ENCODE measurements at regions not wholly inside any gene's neighbourhood (a gene's known extent, or its start where the extent isn't known, plus 50 kb on each side); places are given as distances from the start of the nearest gene placed in this dataset.

DNA sequence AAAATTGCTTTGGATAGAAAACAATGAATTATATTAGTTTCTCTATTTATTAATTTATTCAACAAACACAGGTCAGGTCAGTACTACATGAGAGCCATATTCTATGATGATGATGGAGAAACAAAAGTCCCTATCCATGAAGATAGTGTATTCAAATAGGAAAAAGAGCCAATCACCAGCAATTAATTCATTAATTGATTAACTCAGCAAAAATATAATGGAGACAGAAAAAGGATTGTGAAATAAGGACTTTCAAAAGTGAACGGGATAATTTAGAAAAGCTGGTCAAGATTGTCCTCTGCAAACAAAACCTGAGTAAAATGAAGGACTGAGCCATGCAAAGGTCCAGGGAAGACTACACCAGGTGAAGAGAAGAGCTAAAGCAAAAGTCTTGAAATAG is 1517.7 kb upstream of the CDH8 start:
- Histone ChIP-seq H3K36me3 (ENCODE audit: control insufficient read depth in 2 of 2, insufficient read depth in 2 of 2, low read length in 1 of 2) (no peaks in the 10 kb centered on the region), H4K20me1 (ENCODE audit: control insufficient read depth, insufficient read depth) (no peaks in the 10 kb centered on the region), H3K4me1 (ENCODE audit: control insufficient read depth, insufficient read depth, low read length) (no peaks in the 10 kb centered on the region), H2AFZ (ENCODE audit: control insufficient read depth, low read depth, low read length) (no peak overlapping the region), H3K9me3 (replicated peaks; ENCODE audit: control insufficient read depth, insufficient read depth, low read length) (no peaks in the 10 kb centered on the region), H3K4me2 (ENCODE audit: control insufficient read depth, insufficient read depth) (no peak overlapping the region), H3K27ac (ENCODE audit: control insufficient read depth, insufficient read depth) (no peak overlapping the region), H3K27me3 (replicated peaks in 1 of 2; ENCODE audit: control insufficient read depth in 2 of 2, insufficient read depth in 2 of 2, low read length in 1 of 2) (no peaks in the 10 kb centered on the region), H3K79me2 (ENCODE audit: control insufficient read depth, insufficient read depth, low read length) (no peaks in the 10 kb centered on the region), H3K9ac (ENCODE audit: control insufficient read depth, insufficient read depth, low read length) (no peak overlapping the region), H3K4me3 (no peak overlapping the region)
- FAIRE-seq (no peak), DNase-seq (ENCODE audit: low read depth, low spot score) (no peak), ATAC-seq (no peak)
- TF ChIP-seq TCF7 (IDR thresholded peaks at IDR 0.05; ENCODE audit: borderline replicate concordance) (no peak), WRNIP1 (IDR thresholded peaks at IDR 0.05; ENCODE audit: borderline replicate concordance, low read depth, low read length) (no peak), FOXM1 (IDR thresholded peaks at IDR 0.05; ENCODE audit: low read depth, low read length) (no peak), SMARCA5 (IDR thresholded peaks at IDR 0.05) (no peak), CBX5 (IDR thresholded peaks at IDR 0.05; ENCODE audit: low read depth) (no peak), ETV6 (conservative IDR thresholded peaks at IDR 0.05 in 1 of 2, IDR thresholded peaks at IDR 0.05 in 1 of 2; ENCODE audit: borderline replicate concordance in 1 of 2, low read depth in 1 of 2) (no peak), CREB1 (IDR thresholded peaks at IDR 0.05; ENCODE audit: low read depth) (no peak), ZNF217 (IDR thresholded peaks at IDR 0.05) (no peak), ZSCAN29 (IDR thresholded peaks at IDR 0.05) (no peak), ZNF274 (IDR thresholded peaks at IDR 0.05; ENCODE audit: insufficient read depth, insufficient read length) (no peak), ZNF24 (IDR thresholded peaks at IDR 0.05) (no peak), MEF2B (IDR thresholded peaks at IDR 0.05; ENCODE audit: partially characterized antibody, poor library complexity, severe bottlenecking) (no peak), TBL1XR1 (IDR thresholded peaks at IDR 0.05; ENCODE audit: low read depth, low read length) (no peak)
- TF ChIP-seq, protein P1, sequence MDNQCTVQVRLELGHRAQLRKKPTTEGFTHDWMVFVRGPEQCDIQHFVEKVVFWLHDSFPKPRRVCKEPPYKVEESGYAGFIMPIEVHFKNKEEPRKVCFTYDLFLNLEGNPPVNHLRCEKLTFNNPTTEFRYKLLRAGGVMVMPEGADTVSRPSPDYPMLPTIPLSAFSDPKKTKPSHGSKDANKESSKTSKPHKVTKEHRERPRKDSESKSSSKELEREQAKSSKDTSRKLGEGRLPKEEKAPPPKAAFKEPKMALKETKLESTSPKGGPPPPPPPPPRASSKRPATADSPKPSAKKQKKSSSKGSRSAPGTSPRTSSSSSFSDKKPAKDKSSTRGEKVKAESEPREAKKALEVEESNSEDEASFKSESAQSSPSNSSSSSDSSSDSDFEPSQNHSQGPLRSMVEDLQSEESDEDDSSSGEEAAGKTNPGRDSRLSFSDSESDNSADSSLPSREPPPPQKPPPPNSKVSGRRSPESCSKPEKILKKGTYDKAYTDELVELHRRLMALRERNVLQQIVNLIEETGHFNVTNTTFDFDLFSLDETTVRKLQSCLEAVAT (IDR thresholded peaks at IDR 0.05), result no peak
- TF ChIP-seq, protein P2, sequence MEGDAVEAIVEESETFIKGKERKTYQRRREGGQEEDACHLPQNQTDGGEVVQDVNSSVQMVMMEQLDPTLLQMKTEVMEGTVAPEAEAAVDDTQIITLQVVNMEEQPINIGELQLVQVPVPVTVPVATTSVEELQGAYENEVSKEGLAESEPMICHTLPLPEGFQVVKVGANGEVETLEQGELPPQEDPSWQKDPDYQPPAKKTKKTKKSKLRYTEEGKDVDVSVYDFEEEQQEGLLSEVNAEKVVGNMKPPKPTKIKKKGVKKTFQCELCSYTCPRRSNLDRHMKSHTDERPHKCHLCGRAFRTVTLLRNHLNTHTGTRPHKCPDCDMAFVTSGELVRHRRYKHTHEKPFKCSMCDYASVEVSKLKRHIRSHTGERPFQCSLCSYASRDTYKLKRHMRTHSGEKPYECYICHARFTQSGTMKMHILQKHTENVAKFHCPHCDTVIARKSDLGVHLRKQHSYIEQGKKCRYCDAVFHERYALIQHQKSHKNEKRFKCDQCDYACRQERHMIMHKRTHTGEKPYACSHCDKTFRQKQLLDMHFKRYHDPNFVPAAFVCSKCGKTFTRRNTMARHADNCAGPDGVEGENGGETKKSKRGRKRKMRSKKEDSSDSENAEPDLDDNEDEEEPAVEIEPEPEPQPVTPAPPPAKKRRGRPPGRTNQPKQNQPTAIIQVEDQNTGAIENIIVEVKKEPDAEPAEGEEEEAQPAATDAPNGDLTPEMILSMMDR (IDR thresholded peaks at IDR 0.05 in 2 of 3, conservative IDR thresholded peaks at IDR 0.05 in 1 of 3; ENCODE audit: control insufficient read depth in 2 of 3, extremely low read depth in 1 of 3, insufficient read depth in 1 of 3, low read depth in 3 of 3, low read length in 3 of 3), result no peak
- CTCF ChIA-PET, result no interaction called here
- WGBS (ENCODE audit: insufficient coverage, insufficient replicate concordance, low lambda C conversion rate, missing lambda C conversion rate), result 6% methylated on average over 1 of the region's 1 CpG
- no TSS peak for BruUV-seq (replicated peaks)
- intact Hi-C loops (cut with micrococcal nuclease; ENCODE audit: unreplicated experiment), result no loop called here
- SMC1A ChIA-PET (ENCODE audit: uncharacterized antibody, unreplicated experiment), result no interaction called here
- in situ Hi-C loops (cut with MboI), result no loop called here
- RAD21 ChIA-PET (ENCODE audit: unreplicated experiment), result no interaction called here
- POLR2A ChIA-PET, result no interaction called here
